ENCODE measurements at regions not wholly inside any gene's neighbourhood (a gene's known extent, or its start where the extent isn't known, plus 50 kb on each side); places are given as distances from the start of the nearest gene placed in this dataset.

- no peak for TF ChIP-seq CTCF (tag by site-specific recombination; IDR thresholded peaks at IDR 0.05)
- no peak for TF ChIP-seq GLI2 (tag by site-specific recombination; IDR thresholded peaks at IDR 0.05; ENCODE audit: borderline replicate concordance, low read depth)
- TF ChIP-seq ZNF558 (tag by site-specific recombination; IDR thresholded peaks at IDR 0.05): no peak
- TF ChIP-seq SETDB1 (IDR thresholded peaks at IDR 0.05; ENCODE audit: insufficient read length, low read length): no peak
- no peak for TF ChIP-seq ZNF324 (tag by site-specific recombination; IDR thresholded peaks at IDR 0.05)
- TF ChIP-seq ZSCAN18 (tag by site-specific recombination; IDR thresholded peaks at IDR 0.05): no peak
- no peak for TF ChIP-seq ZNF174 (tag by site-specific recombination; IDR thresholded peaks at IDR 0.05)
- no peak for TF ChIP-seq ZNF549 (tag by site-specific recombination; IDR thresholded peaks at IDR 0.05)
- no peak for TF ChIP-seq ZNF274 (IDR thresholded peaks at IDR 0.05; ENCODE audit: low read length)
- no peak for TF ChIP-seq ZNF274 (tag by site-specific recombination; IDR thresholded peaks at IDR 0.05; ENCODE audit: borderline replicate concordance)
- TF ChIP-seq ATF2 (tag by site-specific recombination; IDR thresholded peaks at IDR 0.05; ENCODE audit: low read depth): no peak
- no peak for TF ChIP-seq REST (tag by site-specific recombination; IDR thresholded peaks at IDR 0.05)
- TF ChIP-seq ZNF514 (tag by site-specific recombination; IDR thresholded peaks at IDR 0.05): no peak
- TF ChIP-seq ZNF626 (tag by site-specific recombination; IDR thresholded peaks at IDR 0.05): no peak
- TF ChIP-seq ZSCAN30 (tag by site-specific recombination; IDR thresholded peaks at IDR 0.05): no peak
Observed at GRCh38 chr14:76654573-76655108, 106.6 kb upstream of the VASH1 start.
